Endothelial cell of umbilical vein (primary cell): ENCODE measurements at regions not wholly inside any gene's neighbourhood (a gene's known extent, or its start where the extent isn't known, plus 50 kb on each side); places are given as distances from the start of the nearest gene placed in this dataset.

Experiments used
- BruUV-seq: library from RNA; stranded (reverse); fragments of 400-500 nt; replicated peaks from 2 replicates; lab custom pipeline; 2021; lab: Mats Ljungman, UMichigan
- CTCF ChIA-PET: fragments of 300-600, 350-600 bp; sonication (Branson Sonifier 250); formaldehyde crosslinking; loops from one replicate; lab custom pipeline; 2021; ENCODE audit warnings: antibody characterized with exemption, inconsistent platforms; lab: Charles Lee
- POLR2A ChIA-PET: fragments of 300-600, 350-600 bp; sonication (Branson Sonifier 250); formaldehyde crosslinking; loops from one replicate; lab custom pipeline; 2021; ENCODE audit warnings: antibody characterized with exemption, inconsistent platforms; lab: Charles Lee
- DNase-seq: peaks from one replicate; pipeline ENCODE4 v3.0.0-alpha.2; 2011; ENCODE audit warnings: low read depth, low spot score
- FAIRE-seq: peaks from 2 replicates; lab custom pipeline; 2011; peaks lifted over from hg19 to GRCh38; lab: Jason Lieb, UNC
- H2AFZ ChIP-seq: 2 replicates; pipeline ENCODE4 v1.6.0; 2012; ENCODE audit warnings: low read depth, low read length, control low read depth, inconsistent platforms
- H3K27ac ChIP-seq: 2 replicates; pipeline ENCODE4 v1.5.1; 2011; ENCODE audit warnings: low read depth, mild to moderate bottlenecking, control low read depth, low read length, moderate library complexity; ENCODE audit not compliant: insufficient read depth
- H3K27me3 ChIP-seq, 2 experiments: 2 replicates each; pipeline versions ENCODE4 v1.6.0 to v1.6.1; 2011; ENCODE audit warnings: low read length in 2 of 2, mixed read lengths in 1 of 2; ENCODE audit not compliant: control insufficient read depth in 2 of 2, insufficient read depth in 2 of 2
- H3K36me3 ChIP-seq, 2 experiments: 2 replicates in 1 of 2; 3 replicates in 1 of 2; pipeline ENCODE4 v1.5.1; 2011; ENCODE audit warnings: low read length in 2 of 2, mild to moderate bottlenecking in 1 of 2, moderate library complexity in 1 of 2; ENCODE audit not compliant: control insufficient read depth in 2 of 2, insufficient read depth in 2 of 2; ENCODE audit errors: extremely low read depth in 1 of 2
- H3K4me1 ChIP-seq: 3 replicates; pipeline ENCODE4 v1.5.1; 2011; ENCODE audit warnings: mild to moderate bottlenecking, low read length; ENCODE audit not compliant: control insufficient read depth, insufficient read depth; ENCODE audit errors: extremely low read depth
- H3K4me2 ChIP-seq: 2 replicates; pipeline ENCODE4 v1.6.1; 2011; ENCODE audit warnings: low read length, control low read depth, mixed read lengths; ENCODE audit not compliant: insufficient read depth
- H3K4me3 ChIP-seq, 3 experiments: fragments of 200-600 bp in 1 of 3; sonication (generic), shearing (Covaris generic) in 1 of 3; replicated peaks in 1 of 3; 2 replicates each; pipeline ENCODE4 v1.5.1; 2011 to 2016; ENCODE audit warnings: control low read depth in 3 of 3, low read length in 3 of 3, mild to moderate bottlenecking in 2 of 3, inconsistent platforms in 1 of 3, low read depth in 1 of 3, moderate library complexity in 1 of 3; ENCODE audit not compliant: insufficient read depth in 1 of 3
- H3K79me2 ChIP-seq: 2 replicates; pipeline ENCODE4 v1.6.0; 2012; ENCODE audit warnings: low read length, inconsistent platforms; ENCODE audit not compliant: control insufficient read depth, insufficient read depth
- H3K9ac ChIP-seq: replicated peaks from 2 replicates; pipeline ENCODE3; 2011; ENCODE audit warnings: low read length, control low read depth; ENCODE audit not compliant: insufficient read depth; ENCODE audit errors: extremely low read depth
- H3K9me1 ChIP-seq: replicated peaks from 3 replicates; pipeline ENCODE4 v1.6.0; 2011; ENCODE audit warnings: mild to moderate bottlenecking, low read length; ENCODE audit not compliant: control insufficient read depth, insufficient read depth; ENCODE audit errors: extremely low read depth
- H3K9me3 ChIP-seq: replicated peaks from 2 replicates; pipeline ENCODE4 v1.5.1; 2012; ENCODE audit warnings: low read length, inconsistent platforms; ENCODE audit not compliant: control insufficient read depth, insufficient read depth
- H4K20me1 ChIP-seq: replicated peaks from 2 replicates; pipeline ENCODE3; 2011; ENCODE audit warnings: mild to moderate bottlenecking, low read length; ENCODE audit not compliant: control insufficient read depth, insufficient read depth; ENCODE audit errors: extremely low read depth
- EZH2 ChIP-seq: IDR thresholded peaks from 2 replicates; pipeline ENCODE4 v1.6.1; 2012; ENCODE audit warnings: borderline replicate concordance, low read depth, mild to moderate bottlenecking, moderate library complexity, low read length, inconsistent platforms; ENCODE audit not compliant: severe bottlenecking
- FOS ChIP-seq: IDR thresholded peaks from 2 replicates; pipeline ENCODE4 v1.6.1; 2011; ENCODE audit warnings: mild to moderate bottlenecking, low read length, moderate library complexity, borderline replicate concordance; ENCODE audit not compliant: insufficient read depth
- GATA2 ChIP-seq: IDR thresholded peaks from 2 replicates; pipeline ENCODE4 v1.7.0; 2011; ENCODE audit warnings: low read depth, mild to moderate bottlenecking, moderate library complexity, mixed read lengths, low read length; ENCODE audit not compliant: insufficient read length, insufficient read depth
- JUN ChIP-seq: IDR thresholded peaks from 2 replicates; pipeline ENCODE4 v1.6.1; 2011; ENCODE audit warnings: borderline replicate concordance, low read depth; ENCODE audit not compliant: insufficient read length, insufficient read depth
- MYC ChIP-seq: IDR thresholded peaks from one replicate; pipeline ENCODE4 v1.6.1; 2011; ENCODE audit warnings: mild to moderate bottlenecking, low read depth, low read length
- POLR2A ChIP-seq: IDR thresholded peaks from 2 replicates; pipeline ENCODE4 v1.6.1; 2012; ENCODE audit warnings: low read depth, mild to moderate bottlenecking, control low read depth, low read length
- POLR2AphosphoS5 ChIP-seq: IDR thresholded peaks from 2 replicates; pipeline ENCODE4 v1.6.1; 2012; ENCODE audit warnings: low read depth, mild to moderate bottlenecking, control low read depth, low read length, moderate library complexity; ENCODE audit not compliant: insufficient read depth
- dilution Hi-C: fragments of 300-500 bp; cut with MboI; formaldehyde crosslinking; loops from one replicate; pipeline ENCODE4 v1.15.0; 2019; ENCODE audit warnings: low sequenced_read_pairs; ENCODE audit not compliant: extremely low pct_ligation_motif_present
- intact Hi-C: fragments of 100-400 bp; cut with micrococcal nuclease; formaldehyde crosslinking; loops from one replicate; pipeline ENCODE4 v1.10.0; 2022
- TF ChIP-seq, protein P1 (sequence below), 2 donors: IDR thresholded peaks; 1 replicate in 1 of 2; 2 replicates in 1 of 2; pipeline ENCODE4 v1.5.1; 2011; ENCODE audit warnings: low read length in 2 of 2, mild to moderate bottlenecking in 2 of 2, moderate library complexity in 2 of 2, control low read depth in 1 of 2, inconsistent platforms in 1 of 2, low read depth in 1 of 2; ENCODE audit not compliant: insufficient read depth in 1 of 2; ENCODE audit errors: extremely low read depth in 1 of 2
- TF ChIP-seq, protein P2 (sequence below): IDR thresholded peaks from 2 replicates; pipeline ENCODE4 v1.6.1; 2011; ENCODE audit not compliant: insufficient read depth, insufficient read length

DNA sequence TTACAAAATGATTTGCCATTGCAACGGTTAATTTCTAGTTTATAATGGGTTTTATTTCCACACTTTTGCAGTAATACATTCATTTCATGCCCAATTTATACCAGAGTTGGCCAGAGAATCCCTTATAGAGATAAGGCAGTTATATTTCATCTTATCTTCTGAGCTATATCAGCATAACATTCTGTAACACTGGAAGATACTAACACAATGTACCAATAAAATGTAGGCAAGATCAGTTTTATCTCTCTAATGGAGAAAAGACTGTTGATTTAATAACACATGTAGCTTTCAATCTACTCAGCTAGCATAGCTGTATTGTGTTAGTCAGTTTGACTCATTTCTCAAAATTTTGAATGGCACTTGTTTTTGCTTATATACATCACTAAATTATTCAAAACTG, 738.6 kb downstream of the TRAM1L1 start:
- BruUV-seq, result no TSS peak
- Histone ChIP-seq H3K4me1 (no peaks in the 10 kb centered on the region), H4K20me1 (no peaks in the 10 kb centered on the region), H3K4me3 (no peak overlapping the region), H3K9ac (no peak overlapping the region), H3K36me3 (no peaks in the 10 kb centered on the region), H2AFZ (no peak overlapping the region), H3K4me2 (no peak overlapping the region), H3K79me2 (no peaks in the 10 kb centered on the region), H3K9me1 (no peaks in the 10 kb centered on the region), H3K27me3 (no peaks in the 10 kb centered on the region), H3K27ac (no peak overlapping the region), H3K9me3 (no peaks in the 10 kb centered on the region)
- TF ChIP-seq POLR2AphosphoS5 (no peak), GATA2 (no peak), EZH2 (no peak), POLR2A (no peak), MYC (no peak), JUN (no peak), FOS (no peak)
- TF ChIP-seq, protein P1, sequence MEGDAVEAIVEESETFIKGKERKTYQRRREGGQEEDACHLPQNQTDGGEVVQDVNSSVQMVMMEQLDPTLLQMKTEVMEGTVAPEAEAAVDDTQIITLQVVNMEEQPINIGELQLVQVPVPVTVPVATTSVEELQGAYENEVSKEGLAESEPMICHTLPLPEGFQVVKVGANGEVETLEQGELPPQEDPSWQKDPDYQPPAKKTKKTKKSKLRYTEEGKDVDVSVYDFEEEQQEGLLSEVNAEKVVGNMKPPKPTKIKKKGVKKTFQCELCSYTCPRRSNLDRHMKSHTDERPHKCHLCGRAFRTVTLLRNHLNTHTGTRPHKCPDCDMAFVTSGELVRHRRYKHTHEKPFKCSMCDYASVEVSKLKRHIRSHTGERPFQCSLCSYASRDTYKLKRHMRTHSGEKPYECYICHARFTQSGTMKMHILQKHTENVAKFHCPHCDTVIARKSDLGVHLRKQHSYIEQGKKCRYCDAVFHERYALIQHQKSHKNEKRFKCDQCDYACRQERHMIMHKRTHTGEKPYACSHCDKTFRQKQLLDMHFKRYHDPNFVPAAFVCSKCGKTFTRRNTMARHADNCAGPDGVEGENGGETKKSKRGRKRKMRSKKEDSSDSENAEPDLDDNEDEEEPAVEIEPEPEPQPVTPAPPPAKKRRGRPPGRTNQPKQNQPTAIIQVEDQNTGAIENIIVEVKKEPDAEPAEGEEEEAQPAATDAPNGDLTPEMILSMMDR (IDR thresholded peaks at IDR 0.05; ENCODE audit: extremely low read depth in 1 of 2, insufficient read depth in 1 of 2, low read depth in 1 of 2, low read length in 2 of 2), result no peak
- TF ChIP-seq, protein P2, sequence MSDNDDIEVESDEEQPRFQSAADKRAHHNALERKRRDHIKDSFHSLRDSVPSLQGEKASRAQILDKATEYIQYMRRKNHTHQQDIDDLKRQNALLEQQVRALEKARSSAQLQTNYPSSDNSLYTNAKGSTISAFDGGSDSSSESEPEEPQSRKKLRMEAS, result no peak
- CTCF ChIA-PET, result interaction anchor here (0.6 to 1.1 kb wide), 3 partner anchors 9 to 167 kb away, joined by 3 to 4 read pairs (median 3); no protein-coding TSS in a partner anchor
- dilution Hi-C loops, result no loop called here
- intact Hi-C loops, result no loop called here
- POLR2A ChIA-PET, result no interaction called here
- DNase-seq (no peak), FAIRE-seq (no peak)
